ENCODE measurements at regions not wholly inside any gene's neighbourhood (a gene's known extent, or its start where the extent isn't known, plus 50 kb on each side); places are given as distances from the start of the nearest gene placed in this dataset.

- FAIRE-seq (no peak), DNase-seq (ENCODE audit: low spot score) (no peak)
Observed at GRCh38 chr6:14031516-14031915, 86.1 kb upstream of the CD83 start.

GRCh38 chr6:14035071-14035847, 82.3 kb upstream of the CD83 start:
- FAIRE-seq = no peak

GRCh38 chr6:14035874-14036273, 81.7 kb upstream of the CD83 start:
- FAIRE-seq (no peak), DNase-seq (ENCODE audit: low spot score) (no peak)

More at GRCh38 chr6:14035071-14035847, 82.3 kb upstream of the CD83 start:
- DNase-seq (ENCODE audit: low spot score) = peak; percentile 69

- DNase-seq (ENCODE audit: low spot score) (no peak), FAIRE-seq (no peak)
Observed at GRCh38 chr6:14036911-14037310, 80.7 kb upstream of the CD83 start.

- FAIRE-seq = no peak
- DNase-seq (ENCODE audit: low spot score) = peak; percentile 31
Observed at GRCh38 chr6:14037402-14038277, 79.9 kb upstream of the CD83 start.

GRCh38 chr6:14038467-14039437, 78.8 kb upstream of the CD83 start:
- DNase-seq (ENCODE audit: low spot score) = no peak
- FAIRE-seq = no peak

GRCh38 chr6:14040042-14040441, 77.5 kb upstream of the CD83 start:
- DNase-seq (ENCODE audit: low spot score) = no peak
- no peak for FAIRE-seq

- DNase-seq (ENCODE audit: low spot score) = peak; percentile 76
- no peak for FAIRE-seq
Observed at GRCh38 chr6:14046476-14047068, 71.0 kb upstream of the CD83 start.

GRCh38 chr6:14047151-14047740, 70.3 kb upstream of the CD83 start:
- FAIRE-seq (no peak), DNase-seq (ENCODE audit: low spot score) (no peak)

- DNase-seq (ENCODE audit: low spot score) (no peak), FAIRE-seq (no peak)
Observed at GRCh38 chr6:14048837-14049236, 68.7 kb upstream of the CD83 start.

- no peak for DNase-seq (ENCODE audit: low spot score)
- no peak for FAIRE-seq
Observed at GRCh38 chr6:14051355-14051754, 66.2 kb upstream of the CD83 start.

- DNase-seq (ENCODE audit: low spot score) = no peak
- no peak for FAIRE-seq
Observed at GRCh38 chr6:14053811-14054210, 63.8 kb upstream of the CD83 start.

GRCh38 chr6:14055541-14055940, 62.0 kb upstream of the CD83 start:
- no peak for DNase-seq (ENCODE audit: low spot score)
- FAIRE-seq = no peak

- FAIRE-seq = no peak
Observed at GRCh38 chr6:14058029-14058695, 59.4 kb upstream of the CD83 start.

GRCh38 chr6:14058735-14059134, 58.8 kb upstream of the CD83 start:
- FAIRE-seq = no peak
- no peak for DNase-seq (ENCODE audit: low spot score)

More at GRCh38 chr6:14058029-14058695, 59.4 kb upstream of the CD83 start:
- no peak for DNase-seq (ENCODE audit: low spot score)

GRCh38 chr6:14059791-14060436, 57.7 kb upstream of the CD83 start:
- DNase-seq (ENCODE audit: low spot score) (peak; percentile 78), FAIRE-seq (no peak)

- no peak for FAIRE-seq
- DNase-seq (ENCODE audit: low spot score) = no peak
Observed at GRCh38 chr6:14060971-14061370, 56.6 kb upstream of the CD83 start.

- FAIRE-seq (no peak), DNase-seq (ENCODE audit: low spot score) (no peak)
Observed at GRCh38 chr6:14061643-14062042, 55.9 kb upstream of the CD83 start.

GRCh38 chr6:14062345-14063029, 55.1 kb upstream of the CD83 start:
- no peak for FAIRE-seq

More at GRCh38 chr6:14062345-14063029, 55.1 kb upstream of the CD83 start:
- no peak for DNase-seq (ENCODE audit: low spot score)
